ENCODE measurements at regions not wholly inside any gene's neighbourhood (a gene's known extent, or its start where the extent isn't known, plus 50 kb on each side); places are given as distances from the start of the nearest gene placed in this dataset.
"Not testable (repeated sequence)": the region's sequence is repeated elsewhere in the genome, so short reads cannot be mapped to it uniquely, and the experiment has no call there.

DNA sequence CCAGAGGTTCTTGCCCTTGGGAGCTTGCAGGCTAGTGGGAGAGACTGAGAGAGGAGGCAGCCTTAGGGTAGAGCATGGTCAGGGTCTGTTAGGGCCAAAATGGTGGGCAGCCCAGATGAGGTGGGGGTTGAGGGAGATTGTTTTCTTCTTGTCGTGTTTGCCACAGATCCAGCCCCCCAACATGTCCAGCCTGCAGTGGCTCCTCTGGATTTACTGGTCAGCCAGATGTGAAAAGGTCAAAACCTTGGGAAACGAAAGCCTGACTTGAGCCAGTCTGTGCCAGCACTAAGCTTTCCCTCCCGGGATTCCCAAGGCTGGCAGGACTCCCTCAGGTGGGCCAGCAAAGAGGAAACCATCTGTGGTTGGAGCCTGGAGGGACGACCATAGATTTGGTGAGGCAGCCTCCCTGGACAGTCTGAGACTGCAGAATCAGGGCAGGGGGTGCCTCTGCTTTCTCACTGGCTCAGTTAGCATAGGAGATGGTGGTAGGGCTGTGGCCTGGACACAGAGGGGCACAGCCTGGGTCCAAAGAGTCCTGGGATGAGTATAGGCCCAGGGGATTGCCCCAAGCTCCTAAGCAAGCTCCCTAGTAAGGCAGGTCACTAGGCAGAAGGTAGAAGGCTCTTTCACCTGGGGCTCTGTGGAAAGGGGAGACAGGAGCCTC, 51.2 kb upstream of the PRR23C start:
- DNase-seq (ENCODE audit: extremely low read depth, low read depth, low spot score) = no peak

DNA sequence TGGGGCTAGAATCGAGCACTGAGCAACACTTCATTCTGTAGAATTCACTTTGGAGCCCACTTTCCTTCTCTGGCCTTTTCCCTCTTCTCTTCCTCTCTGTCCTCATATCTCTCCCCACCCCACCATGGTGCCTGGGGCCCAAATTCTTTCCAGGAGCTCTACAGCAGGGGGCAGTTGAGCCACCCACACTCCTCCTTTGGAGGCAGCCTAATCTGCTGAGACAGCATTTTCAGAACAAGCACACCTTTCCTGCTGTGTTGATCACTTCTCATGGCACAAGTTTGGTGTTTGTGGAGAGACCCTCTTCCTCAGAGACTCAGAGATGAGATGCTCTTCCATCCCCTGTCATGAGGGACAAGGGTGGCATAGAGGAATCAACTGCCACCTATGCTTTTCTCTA, 52.0 kb upstream of the PRR23C start:
- no peak for DNase-seq (ENCODE audit: extremely low read depth, low read depth, low spot score)

DNA sequence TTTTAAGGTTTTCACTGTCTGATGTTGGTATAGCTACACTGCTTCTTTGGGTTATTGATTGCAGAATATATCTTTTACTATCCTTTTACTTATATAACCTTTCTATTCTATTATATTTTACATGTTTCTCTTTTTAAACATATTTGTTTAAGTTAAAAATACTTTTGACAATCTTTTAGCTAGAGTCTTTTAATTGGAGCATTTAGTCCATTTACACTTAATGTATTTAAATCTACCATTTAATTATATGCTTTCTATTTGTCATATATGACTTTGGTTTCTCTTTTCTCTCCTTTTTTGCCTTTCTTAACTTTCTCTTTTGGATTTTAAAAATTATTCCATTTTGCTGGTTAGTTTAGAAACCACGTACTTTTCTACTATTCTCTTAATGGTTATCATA, 53.7 kb upstream of the PRR23C start:
- DNase-seq (ENCODE audit: extremely low read depth, low read depth, low spot score) = no peak

- DNase-seq (ENCODE audit: extremely low read depth, low read depth, low spot score) = no peak
These were observed 55.5 kb upstream of the PRR23C start for GRCh38 chr3:139099968-139100817.

DNA sequence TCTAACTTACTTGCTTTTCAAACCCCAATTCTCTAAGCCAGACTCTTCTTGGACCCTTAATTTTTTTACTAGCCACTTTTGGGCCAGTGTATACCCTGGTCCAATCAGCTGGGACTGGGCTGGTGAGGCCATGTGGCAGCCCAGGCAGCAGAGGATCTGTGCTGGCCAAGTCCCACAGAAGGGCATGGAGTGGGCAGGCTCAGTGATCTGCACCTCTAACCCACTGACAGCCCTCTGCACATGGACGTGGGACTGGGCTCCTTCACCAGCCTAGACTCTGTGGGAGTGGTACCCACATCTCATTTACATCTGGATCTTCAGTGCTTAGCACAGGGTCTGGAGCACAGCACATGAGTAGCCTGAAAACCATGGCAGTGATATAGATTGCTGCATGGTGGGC, 56.1 kb upstream of the PRR23C start:
- DNase-seq (ENCODE audit: extremely low read depth, low read depth, low spot score) = no peak

DNA sequence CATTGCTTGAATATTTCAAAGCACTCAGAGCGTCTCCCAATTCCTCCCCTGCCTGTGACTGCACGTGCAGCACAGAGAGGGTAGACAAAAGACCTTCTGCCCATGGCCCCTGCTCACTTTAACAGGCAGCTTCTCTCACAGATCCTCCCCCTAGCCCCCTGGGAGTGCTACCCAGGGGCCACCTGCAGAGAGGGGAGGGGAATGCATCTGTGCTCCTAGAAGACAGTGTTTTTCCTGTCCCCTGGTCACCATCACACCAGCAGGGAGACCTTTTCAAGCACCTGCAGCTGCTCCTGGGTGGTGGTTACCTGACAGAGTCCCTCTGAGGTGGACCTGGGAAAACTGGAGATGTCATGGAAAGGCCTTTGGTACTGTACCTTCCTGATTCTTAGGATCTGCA, 56.7 kb upstream of the PRR23C start:
- DNase-seq (ENCODE audit: extremely low read depth, low read depth, low spot score) = no peak

- no peak for DNase-seq (ENCODE audit: extremely low read depth, low read depth, low spot score)
These were observed 58.8 kb upstream of the PRR23C start for GRCh38 chr3:139103484-139103883.

DNA sequence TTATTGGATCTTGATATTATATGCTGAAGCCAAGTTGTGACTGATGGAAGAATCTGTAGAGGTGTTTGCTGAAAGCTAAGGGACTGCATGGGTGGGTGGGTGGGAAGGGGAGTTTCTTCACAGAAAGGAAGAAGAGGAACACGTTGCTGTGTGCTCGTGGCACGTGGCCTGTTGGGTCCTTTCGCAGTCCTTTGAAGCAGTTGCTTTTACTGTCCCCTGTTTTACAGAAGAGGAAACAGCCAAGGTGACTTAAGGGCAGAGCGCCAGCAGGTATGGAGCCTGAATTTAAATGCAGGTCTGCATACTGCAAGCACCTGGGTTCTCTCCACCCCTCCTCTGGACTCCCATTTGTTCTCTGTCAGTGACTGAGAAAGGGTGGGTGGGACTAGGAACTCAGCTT, 59.4 kb upstream of the PRR23C start:
- DNase-seq (ENCODE audit: extremely low read depth, low read depth, low spot score) = no peak

GRCh38 chr3:139105154-139105702, 60.5 kb upstream of the PRR23C start:
- DNase-seq (ENCODE audit: extremely low read depth, low read depth, low spot score) = no peak

GRCh38 chr3:139106013-139106932, 61.6 kb upstream of the PRR23C start:
- DNase-seq (ENCODE audit: extremely low read depth, low read depth, low spot score) = no peak

- no peak for DNase-seq (ENCODE audit: extremely low read depth, low read depth, low spot score)
These were observed 62.9 kb upstream of the PRR23C start for GRCh38 chr3:139107424-139108252.

DNA sequence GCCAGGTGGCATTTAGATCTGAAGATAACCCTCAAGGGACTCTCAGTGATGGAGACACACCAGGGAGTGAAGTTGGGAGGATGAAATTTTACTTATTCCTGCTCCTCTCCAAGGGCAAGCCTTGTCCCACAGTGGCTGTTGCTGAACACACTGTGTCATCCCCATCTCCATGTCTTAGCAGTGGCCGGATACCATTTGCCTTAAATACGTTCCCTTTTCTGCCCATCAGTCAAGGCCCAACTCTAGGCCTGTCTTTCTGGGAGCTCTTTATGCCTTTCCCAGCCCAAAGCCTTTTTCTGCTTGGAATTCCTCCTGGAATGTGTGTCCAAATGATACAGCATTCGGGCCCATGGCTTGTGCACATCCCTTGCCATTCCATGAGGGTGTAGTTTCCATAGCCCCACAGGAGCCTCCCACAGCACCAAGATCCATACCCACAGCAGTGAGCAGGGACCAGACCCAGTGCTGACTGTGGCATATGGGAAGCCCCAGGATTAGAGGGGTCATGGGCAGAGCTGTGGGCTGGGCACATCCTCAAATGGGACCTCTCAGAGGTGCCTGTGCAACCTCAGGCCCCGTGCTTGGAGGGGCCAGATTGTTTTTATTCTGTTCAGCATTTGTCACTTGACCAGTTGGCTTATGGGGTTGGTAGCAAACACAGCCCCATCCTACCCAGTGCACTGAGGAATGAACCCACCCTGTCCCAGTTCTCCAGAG, 63.7 kb upstream of the PRR23C start:
- DNase-seq (ENCODE audit: extremely low read depth, low read depth, low spot score) = no peak

- DNase-seq (ENCODE audit: extremely low read depth, low read depth, low spot score) = no peak
These were observed 64.6 kb upstream of the PRR23C start for GRCh38 chr3:139109271-139109670.

GRCh38 chr3:139110072-139110830, 65.6 kb upstream of the PRR23C start:
- DNase-seq (ENCODE audit: extremely low read depth, low read depth, low spot score) = no peak

DNA sequence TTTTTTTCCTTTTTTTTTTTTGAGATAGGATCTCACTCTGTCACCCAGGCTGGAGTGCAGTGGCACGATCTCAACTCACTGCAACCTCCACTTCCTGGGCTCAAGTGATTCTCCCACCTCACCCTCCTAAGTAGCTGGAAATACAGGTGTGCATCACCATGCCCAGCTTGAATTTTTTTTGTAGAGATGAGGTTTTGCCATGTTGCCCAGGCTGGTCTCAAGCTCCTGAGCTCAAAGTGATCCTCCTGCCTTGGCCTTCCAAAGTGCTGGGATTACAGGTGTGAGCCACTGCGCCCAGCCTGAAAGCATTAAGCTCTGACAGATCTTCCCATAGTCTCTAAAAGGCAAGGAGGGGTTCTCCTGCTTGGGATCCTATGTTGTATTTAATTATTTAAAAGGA, 66.2 kb upstream of the PRR23C start:
- DNase-seq (ENCODE audit: extremely low read depth, low read depth, low spot score) = not testable (repeated sequence)

- peak; percentile 12 for DNase-seq (ENCODE audit: extremely low read depth, low read depth, low spot score)
These were observed 66.9 kb upstream of the PRR23C start for GRCh38 chr3:139111392-139112229.

GRCh38 chr3:139112230-139112558, 67.5 kb upstream of the PRR23C start:
- DNase-seq (ENCODE audit: extremely low read depth, low read depth, low spot score) = no peak
